Mesenchymal stem cell (in vitro differentiated cells and primary cell): ENCODE measurements at regions not wholly inside any gene's neighbourhood (a gene's known extent, or its start where the extent isn't known, plus 50 kb on each side); places are given as distances from the start of the nearest gene placed in this dataset.
A peak's percentile ranks its signal among the peaks of the same experiment; 100 is the strongest.

Source experiments
- DNase-seq: peaks from one replicate; pipeline ENCODE4 v3.0.0-alpha.2; 2013
- H2AFZ ChIP-seq: one replicate; pipeline ENCODE4 v1.6.1; 2013; ENCODE audit warnings: low read depth, mild to moderate bottlenecking, control low read depth, inconsistent platforms, low read length, moderate library complexity
- H2AK5ac ChIP-seq: 2 replicates; pipeline ENCODE4 v1.6.1; 2013; ENCODE audit warnings: low read length, moderate library complexity, mild to moderate bottlenecking, inconsistent platforms; ENCODE audit not compliant: severe bottlenecking
- H2BK120ac ChIP-seq: one replicate; pipeline ENCODE4 v1.6.1; 2013; ENCODE audit warnings: low read depth, mild to moderate bottlenecking, inconsistent platforms, low read length, moderate library complexity
- H2BK12ac ChIP-seq, 2 experiments: one replicate each; pipeline ENCODE4 v1.6.1; 2013; ENCODE audit warnings: inconsistent platforms in 2 of 2, low read length in 2 of 2, mild to moderate bottlenecking in 2 of 2, moderate library complexity in 2 of 2, control low read depth in 1 of 2
- H2BK15ac ChIP-seq: one replicate; pipeline ENCODE4 v1.6.1; 2013; ENCODE audit warnings: mild to moderate bottlenecking, low read depth, inconsistent platforms; ENCODE audit not compliant: poor library complexity, severe bottlenecking
- H2BK5ac ChIP-seq: 2 replicates; pipeline ENCODE4 v1.6.1; 2013; ENCODE audit warnings: low read depth, mild to moderate bottlenecking, low read length, control low read depth, inconsistent platforms; ENCODE audit not compliant: poor library complexity, severe bottlenecking
- H3K14ac ChIP-seq, 2 experiments: one replicate each; pipeline ENCODE4 v1.6.1; 2013; ENCODE audit warnings: inconsistent platforms in 2 of 2, low read length in 2 of 2, control low read depth in 1 of 2, mild to moderate bottlenecking in 1 of 2, moderate library complexity in 1 of 2
- H3K18ac ChIP-seq, 2 experiments: one replicate each; pipeline ENCODE4 v1.6.1; 2013; ENCODE audit warnings: inconsistent platforms in 2 of 2, low read length in 2 of 2, control low read depth in 1 of 2, low read depth in 1 of 2, mild to moderate bottlenecking in 1 of 2
- H3K23ac ChIP-seq, 2 experiments: one replicate each; pipeline ENCODE4 v1.6.1; 2013; ENCODE audit warnings: inconsistent platforms in 2 of 2, low read length in 2 of 2, mild to moderate bottlenecking in 2 of 2, moderate library complexity in 2 of 2, control low read depth in 1 of 2
- H3K27ac ChIP-seq: 2 replicates; pipeline ENCODE4 v1.5.1; 2013; ENCODE audit warnings: mild to moderate bottlenecking, moderate library complexity, low read length, control low read depth, inconsistent platforms; ENCODE audit not compliant: poor library complexity, severe bottlenecking
- H3K27me3 ChIP-seq, 2 experiments: 2 replicates each; pipeline versions ENCODE4 v1.6.1 to v1.7.0; 2013; ENCODE audit warnings: low read length in 2 of 2, mild to moderate bottlenecking in 2 of 2, moderate library complexity in 2 of 2, control low read depth in 1 of 2, inconsistent platforms in 1 of 2; ENCODE audit not compliant: control insufficient read depth in 1 of 2, insufficient read depth in 1 of 2
- H3K36me3 ChIP-seq, 2 experiments: 2 replicates each; pipeline versions ENCODE4 v1.6.1 to v1.7.0; 2013; ENCODE audit warnings: low read length in 2 of 2, control low read depth in 1 of 2, inconsistent platforms in 1 of 2, low read depth in 1 of 2, mild to moderate bottlenecking in 1 of 2; ENCODE audit not compliant: insufficient read depth in 2 of 2, control insufficient read depth in 1 of 2
- H3K4ac ChIP-seq, 2 experiments: one replicate each; pipeline ENCODE4 v1.6.1; 2013; ENCODE audit warnings: inconsistent platforms in 2 of 2, low read length in 2 of 2, mild to moderate bottlenecking in 2 of 2, moderate library complexity in 2 of 2, control low read depth in 1 of 2, low read depth in 1 of 2
- H3K4me1 ChIP-seq: 2 replicates; pipeline ENCODE4 v1.6.1; 2013; ENCODE audit warnings: low read depth, low read length, control low read depth; ENCODE audit not compliant: control insufficient read depth, insufficient read depth
- H3K4me2 ChIP-seq: 2 replicates; pipeline ENCODE4 v1.6.1; 2013; ENCODE audit warnings: low read length, mild to moderate bottlenecking, inconsistent platforms; ENCODE audit not compliant: poor library complexity, severe bottlenecking
- H3K4me3 ChIP-seq, 2 experiments: 2 replicates each; pipeline versions ENCODE4 v1.5.1 to v1.7.0; 2013; ENCODE audit warnings: low read length in 2 of 2, mild to moderate bottlenecking in 2 of 2, control low read depth in 1 of 2, low read depth in 1 of 2; ENCODE audit not compliant: insufficient read depth in 1 of 2
- H3K79me1 ChIP-seq: replicated peaks from 2 replicates; pipeline ENCODE4 v1.6.1; 2013; ENCODE audit warnings: mild to moderate bottlenecking, control low read depth, low read length, inconsistent platforms; ENCODE audit not compliant: poor library complexity, severe bottlenecking
- H3K9ac ChIP-seq: 2 replicates; pipeline ENCODE4 v1.7.0; 2013; ENCODE audit warnings: mild to moderate bottlenecking, low read length, moderate library complexity
- H3K9me3 ChIP-seq: 2 replicates; pipeline ENCODE4 v1.7.0; 2013; ENCODE audit warnings: mild to moderate bottlenecking, low read length; ENCODE audit not compliant: control insufficient read depth
- H4K8ac ChIP-seq: one replicate; pipeline ENCODE4 v1.6.1; 2013; ENCODE audit warnings: inconsistent platforms, mild to moderate bottlenecking, low read length, moderate library complexity
- H4K91ac ChIP-seq: one replicate; pipeline ENCODE4 v1.6.1; 2013; ENCODE audit warnings: mild to moderate bottlenecking, low read length, inconsistent platforms
- WGBS: methylation state at CpG from one replicate; pipeline ENCODE4 v1.1.7; 2013; ENCODE audit warnings: mixed read lengths; 5-methylcytosine and 5-hydroxymethylcytosine counted together

GRCh38 chr2:62589691-62590356 lies 83.8 kb upstream of the TMEM17 start:
- Histone ChIP-seq H3K36me3 (no peaks in the 10 kb centered on the region), H3K18ac (peak overlapping the region in 1 of 2 experiments; percentile 38), H3K23ac (no peak overlapping the region), H3K27ac (no peak overlapping the region), H2BK12ac (no peak overlapping the region), H2BK120ac (no peak overlapping the region), H3K14ac (peak overlapping the region in 1 of 2 experiments; percentile 76), H2BK5ac (no peak overlapping the region), H3K4ac (peak overlapping the region in 1 of 2 experiments; percentile 26), H2AK5ac (no peak overlapping the region), H2BK15ac (no peak overlapping the region), H3K9me3 (no peaks in the 10 kb centered on the region), H3K4me3 (no peak overlapping the region), H3K4me2 (no peak overlapping the region), H3K4me1 (peaks cover 6% of the 10 kb centered on the region), H4K91ac (no peak overlapping the region), H3K79me1 (no peaks in the 10 kb centered on the region), H2AFZ (no peak overlapping the region), H3K27me3 (no peaks in the 10 kb centered on the region), H3K9ac (no peak overlapping the region), H4K8ac (no peak overlapping the region)
- 84% methylated on average over 4 of the region's 4 CpGs for WGBS
- no peak for DNase-seq

DNA sequence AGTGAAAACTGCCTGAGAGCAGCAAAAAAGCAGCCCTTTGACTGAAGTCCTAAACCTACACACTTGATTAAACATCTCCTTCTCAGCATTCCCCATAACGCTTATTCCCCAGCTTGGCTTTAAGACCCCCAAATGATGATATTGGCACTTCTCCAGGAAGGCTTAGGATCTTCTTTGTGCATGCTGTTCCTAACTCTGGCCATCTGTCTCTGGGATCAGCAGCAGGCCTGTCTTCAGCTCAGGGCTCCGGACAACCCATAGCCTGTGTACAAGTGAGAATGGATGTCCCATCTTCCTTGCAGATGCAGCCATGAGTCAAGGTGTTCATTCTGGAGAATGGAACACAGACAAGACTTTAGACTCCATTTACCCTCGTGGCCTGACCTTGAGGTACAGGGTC lies 81.6 kb upstream of the TMEM17 start:
- no peaks in the 10 kb centered on the region for H3K36me3 ChIP-seq

DNA sequence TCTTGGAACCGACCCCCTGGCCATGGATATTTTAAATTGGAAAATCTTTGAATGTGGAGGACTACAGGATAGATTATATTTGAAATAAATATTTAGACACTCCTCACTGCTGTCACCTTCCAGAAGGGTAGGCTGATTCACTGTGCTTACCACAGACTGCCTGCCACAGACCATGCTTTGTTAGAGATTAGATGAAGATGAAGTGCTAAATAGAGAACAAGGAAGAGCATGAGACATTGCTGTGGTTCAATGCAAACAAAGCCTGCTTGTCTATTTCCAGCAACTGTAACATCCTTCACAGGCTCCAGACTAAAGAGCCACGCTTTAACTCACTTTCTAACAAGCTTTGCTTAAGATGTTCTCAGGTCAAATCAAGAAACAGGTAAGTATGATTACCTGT lies 81.0 kb upstream of the TMEM17 start:
- Histone ChIP-seq H2AFZ (no peak overlapping the region), H3K4me2 (no peak overlapping the region), H3K79me1 (no peaks in the 10 kb centered on the region), H4K8ac (peak overlapping the region; percentile 13), H2BK12ac (no peak overlapping the region), H3K4me3 (no peak overlapping the region), H3K4me1 (peaks cover 6% of the 10 kb centered on the region), H3K9ac (no peak overlapping the region), H3K23ac (no peak overlapping the region), H2BK120ac (no peak overlapping the region), H3K14ac (no peak overlapping the region), H3K18ac (peak overlapping the region in 1 of 2 experiments; percentile 21), H3K27ac (peak overlapping the region; percentile 66), H2AK5ac (peak overlapping the region; percentile 59), H2BK5ac (no peak overlapping the region), H2BK15ac (no peak overlapping the region), H3K9me3 (no peaks in the 10 kb centered on the region), H4K91ac (no peak overlapping the region), H3K27me3 (no peaks in the 10 kb centered on the region), H3K4ac (no peak overlapping the region), H3K36me3 (no peaks in the 10 kb centered on the region)
- DNase-seq: peak; percentile 46
- WGBS: 80% methylated on average over 1 of the region's 2 CpGs

More for the DNA sequence above, 81.6 kb upstream of the TMEM17 start:
- Histone ChIP-seq H2BK5ac (no peak overlapping the region), H3K23ac (no peak overlapping the region), H3K4me1 (peaks cover 6% of the 10 kb centered on the region), H3K4me3 (no peak overlapping the region), H2AFZ (no peak overlapping the region), H3K14ac (peak overlapping the region in 1 of 2 experiments; percentile 94), H2BK12ac (peak overlapping the region in 1 of 2 experiments; percentile 84), H2AK5ac (peak overlapping the region; percentile 47), H3K4me2 (no peak overlapping the region), H3K9ac (no peak overlapping the region), H4K8ac (no peak overlapping the region), H3K27ac (peak overlapping the region; percentile 39), H2BK15ac (no peak overlapping the region), H3K9me3 (no peaks in the 10 kb centered on the region), H3K79me1 (no peaks in the 10 kb centered on the region), H3K4ac (no peak overlapping the region), H3K27me3 (no peaks in the 10 kb centered on the region), H3K18ac (peak overlapping the region; percentile 4 to 70), H2BK120ac (no peak overlapping the region), H4K91ac (no peak overlapping the region)
- DNase-seq: no peak
- WGBS: 76% methylated on average over 3 of the region's 3 CpGs

DNA sequence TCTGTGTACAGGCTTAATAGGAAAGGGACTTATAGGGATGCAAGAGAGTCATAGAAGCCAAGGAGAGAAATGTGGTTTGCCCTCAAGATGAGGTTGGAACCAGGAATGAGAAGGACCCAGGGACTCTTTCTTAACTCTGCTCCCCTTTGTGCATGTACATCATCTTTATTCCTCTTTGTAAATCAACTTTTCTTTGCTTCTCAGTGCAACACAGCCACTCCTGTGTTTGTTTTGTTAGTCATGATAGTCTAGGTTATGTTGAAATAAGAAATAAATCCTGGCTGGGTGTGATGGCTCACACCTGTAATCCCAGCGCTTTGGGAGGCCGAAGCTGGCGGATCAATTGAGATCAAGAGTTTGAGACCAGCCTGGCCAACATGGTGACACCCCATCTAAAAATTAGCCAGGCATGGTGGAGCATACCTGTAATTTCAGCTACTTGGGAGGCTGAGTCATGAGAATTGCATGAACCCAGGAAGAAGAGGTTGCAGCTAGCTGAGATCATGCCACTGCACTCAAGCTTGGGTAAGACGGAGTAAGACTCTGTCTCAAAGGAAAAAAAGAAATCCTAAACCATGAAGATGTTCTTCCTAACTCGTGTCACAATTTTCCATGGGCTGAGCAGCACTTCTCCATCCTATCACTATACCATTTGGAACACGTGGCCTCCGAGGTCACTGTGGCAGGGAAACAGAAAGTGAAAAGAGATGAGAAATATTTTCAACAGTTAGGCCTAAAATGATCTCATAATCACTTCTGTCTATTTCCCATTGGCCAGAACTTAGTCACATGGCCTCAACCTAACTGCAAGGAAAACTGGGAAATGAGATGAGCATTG lies 73.0 kb upstream of the TMEM17 start:
- Histone ChIP-seq H4K8ac (peak overlapping the region; percentile 37), H2BK12ac (peak overlapping the region in 1 of 2 experiments; percentile 63), H3K14ac (no peak overlapping the region), H4K91ac (no peak overlapping the region), H3K4me3 (no peak overlapping the region), H3K4ac (no peak overlapping the region), H2BK15ac (no peak overlapping the region), H3K79me1 (no peaks in the 10 kb centered on the region), H3K36me3 (no peaks in the 10 kb centered on the region), H2AFZ (no peak overlapping the region), H3K23ac (no peak overlapping the region), H3K9ac (peak overlapping the region; percentile 76), H2BK5ac (peak overlapping the region; percentile 8), H3K9me3 (no peaks in the 10 kb centered on the region), H3K18ac (peak overlapping the region in 1 of 2 experiments; percentile 15), H3K27me3 (no peaks in the 10 kb centered on the region), H3K27ac (peak overlapping the region; percentile 77), H2AK5ac (peak overlapping the region; percentile 20), H2BK120ac (no peak overlapping the region), H3K4me2 (no peak overlapping the region), H3K4me1 (peaks cover 4% of the 10 kb centered on the region)
- WGBS: 67% methylated on average over 4 of the region's 7 CpGs
- DNase-seq: peak; percentile 82
